ENCODE measurements at regions not wholly inside any gene's neighbourhood (a gene's known extent, or its start where the extent isn't known, plus 50 kb on each side); places are given as distances from the start of the nearest gene placed in this dataset.
A peak's percentile ranks its signal among the peaks of the same experiment; 100 is the strongest.
"Not testable (repeated sequence)": the region's sequence is repeated elsewhere in the genome, so short reads cannot be mapped to it uniquely, and the experiment has no call there.

GRCh38 chr4:49117951-49118350 lies 131.9 kb downstream of the CWH43 start:
- DNase-seq (ENCODE audit: extremely low read depth, low read depth, low spot score) = not testable (repeated sequence)

GRCh38 chr4:49118379-49119212 lies 132.5 kb downstream of the CWH43 start:
- not testable (repeated sequence) for DNase-seq (ENCODE audit: extremely low read depth, low read depth, low spot score)

DNA sequence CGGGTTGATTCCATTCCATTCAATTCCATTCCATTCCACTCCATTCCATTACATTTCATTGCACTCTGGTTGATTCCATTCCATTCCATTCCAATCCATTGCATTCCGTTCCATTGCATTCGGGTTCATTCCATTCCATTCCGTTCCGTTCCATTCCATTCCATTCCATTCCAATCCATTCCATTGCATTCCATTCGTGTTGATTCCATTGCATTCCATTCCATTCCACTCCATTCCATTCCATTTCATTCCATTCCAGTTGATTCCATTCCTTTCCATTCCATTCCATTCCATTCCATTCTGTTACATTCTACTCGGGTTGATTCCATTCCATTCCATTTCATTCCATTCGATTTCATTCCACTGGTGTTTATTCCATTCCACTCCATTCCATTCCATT lies 133.3 kb downstream of the CWH43 start:
- not testable (repeated sequence) for DNase-seq (ENCODE audit: extremely low read depth, low read depth, low spot score)

GRCh38 chr4:49120042-49120779 lies 134.1 kb downstream of the CWH43 start:
- not testable (repeated sequence) for DNase-seq (ENCODE audit: extremely low read depth, low read depth, low spot score)

DNA sequence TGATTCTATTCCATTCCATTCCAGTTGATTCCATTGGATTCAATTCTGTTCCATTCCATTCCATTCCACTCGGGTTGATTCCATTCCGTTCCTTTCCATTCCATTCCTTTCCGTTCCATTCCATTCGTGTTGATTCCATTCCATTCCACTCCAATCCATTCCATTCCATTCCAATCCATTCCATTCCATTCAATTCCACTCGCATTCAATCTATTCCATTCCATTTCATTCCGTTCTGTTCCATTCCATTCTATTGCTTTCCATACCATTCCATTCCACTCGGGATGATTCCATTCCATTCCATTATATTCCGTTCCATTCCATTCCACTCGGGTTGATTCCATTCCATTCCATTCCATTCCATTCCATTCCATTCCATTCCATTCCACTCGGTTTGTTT lies 134.7 kb downstream of the CWH43 start:
- not testable (repeated sequence) for DNase-seq (ENCODE audit: extremely low read depth, low read depth, low spot score)

DNA sequence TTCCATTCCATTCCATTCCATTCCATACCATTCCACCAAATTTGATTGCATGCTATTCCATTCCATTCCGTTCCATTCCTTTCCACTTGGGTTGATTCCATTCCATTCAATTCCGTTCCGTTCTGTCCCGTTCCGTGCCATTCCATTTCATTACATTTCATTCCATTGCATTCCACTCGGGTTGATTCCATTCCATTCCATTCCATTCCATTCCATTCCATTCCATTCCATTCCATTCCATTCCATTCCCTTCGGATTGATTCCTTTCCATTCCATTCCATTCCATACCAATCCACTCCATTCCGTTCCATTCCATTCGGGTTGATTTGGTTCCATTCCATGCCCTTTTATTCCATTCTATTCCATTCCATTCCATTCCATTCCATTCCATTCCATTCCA lies 140.4 kb downstream of the CWH43 start:
- DNase-seq (ENCODE audit: extremely low read depth, low read depth, low spot score) = not testable (repeated sequence)

DNA sequence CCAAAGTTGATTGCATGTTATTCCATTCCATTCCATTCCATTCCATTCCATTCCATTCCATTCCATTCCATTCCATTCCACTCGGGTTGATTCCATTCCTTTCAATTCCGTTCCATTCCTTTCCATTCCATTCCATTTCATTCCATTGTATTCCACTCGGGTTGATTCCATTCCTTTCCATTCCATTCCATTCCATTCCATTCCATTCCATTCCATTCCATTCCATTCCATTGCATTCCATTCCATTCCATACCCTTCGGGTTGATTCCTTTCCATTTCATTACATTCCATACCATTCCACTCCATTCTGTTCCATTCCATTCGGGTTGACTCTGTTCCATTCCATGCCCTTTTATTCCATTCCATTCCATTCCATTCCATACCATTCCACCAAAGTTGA lies 140.8 kb downstream of the CWH43 start:
- not testable (repeated sequence) for DNase-seq (ENCODE audit: extremely low read depth, low read depth, low spot score)

GRCh38 chr4:49129385-49129784 lies 143.3 kb downstream of the CWH43 start:
- DNase-seq (ENCODE audit: extremely low read depth, low read depth, low spot score) = not testable (repeated sequence)

GRCh38 chr4:49129870-49130269 lies 143.8 kb downstream of the CWH43 start:
- not testable (repeated sequence) for DNase-seq (ENCODE audit: extremely low read depth, low read depth, low spot score)

- not testable (repeated sequence) for DNase-seq (ENCODE audit: extremely low read depth, low read depth, low spot score)
These were observed 144.6 kb downstream of the CWH43 start for GRCh38 chr4:49130724-49131123.

DNA sequence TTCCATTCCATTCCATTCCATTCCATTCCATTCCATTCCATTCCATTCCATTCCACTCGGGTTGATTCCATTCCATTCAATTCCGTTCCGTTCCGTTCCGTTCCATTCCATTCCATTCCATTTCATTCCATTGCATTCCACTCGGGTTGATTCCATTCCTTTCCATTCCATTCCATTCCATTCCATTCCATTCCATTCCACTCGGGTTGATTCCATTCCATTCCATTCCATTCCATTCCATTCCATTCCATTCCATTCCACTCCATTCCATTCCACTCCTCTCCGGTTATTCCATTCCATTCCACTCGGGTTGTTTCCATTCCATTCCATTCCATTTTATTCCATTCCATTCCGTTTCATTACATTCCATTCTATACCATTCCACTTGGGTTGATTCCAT lies 151.0 kb downstream of the CWH43 start:
- DNase-seq (ENCODE audit: extremely low read depth, low read depth, low spot score) = not testable (repeated sequence)

DNA sequence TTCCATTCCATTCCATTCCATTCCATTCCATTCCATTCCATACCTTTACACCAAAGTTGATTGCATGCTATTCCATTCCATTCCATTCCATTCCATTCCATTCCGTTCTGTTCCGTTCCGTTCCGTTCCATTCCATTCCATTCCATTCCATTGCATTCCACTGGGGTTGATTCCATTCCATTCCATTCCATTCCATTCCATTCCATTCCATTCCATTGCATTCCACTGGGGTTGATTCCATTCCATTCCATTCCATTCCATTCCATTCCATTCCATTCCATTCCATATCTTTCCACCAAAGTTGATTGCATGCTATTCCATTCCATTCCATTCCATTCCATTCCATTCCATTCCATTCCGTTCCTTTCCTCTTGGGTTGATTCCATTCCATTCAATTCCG lies 151.9 kb downstream of the CWH43 start:
- not testable (repeated sequence) for DNase-seq (ENCODE audit: extremely low read depth, low read depth, low spot score)

DNA sequence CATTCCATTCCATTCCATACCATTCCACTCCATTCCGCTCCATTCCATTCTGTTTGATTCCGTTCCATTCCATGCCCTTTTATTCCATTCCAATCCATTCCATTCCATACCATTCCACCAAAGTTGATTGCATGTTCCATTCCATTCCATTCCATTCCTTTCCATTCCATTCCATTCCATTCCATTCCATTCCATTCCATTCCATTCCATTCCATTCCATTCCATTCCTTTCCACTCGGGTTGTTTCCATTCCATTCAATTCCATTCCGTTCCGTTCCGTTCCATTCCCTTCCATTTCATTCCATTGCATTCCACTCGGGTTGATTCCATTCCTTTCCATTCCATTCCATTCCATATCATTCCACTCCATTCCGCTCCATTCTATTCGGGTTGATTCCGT lies 152.7 kb downstream of the CWH43 start:
- not testable (repeated sequence) for DNase-seq (ENCODE audit: extremely low read depth, low read depth, low spot score)

- DNase-seq (ENCODE audit: extremely low read depth, low read depth, low spot score) = not testable (repeated sequence)
These were observed 153.4 kb downstream of the CWH43 start for GRCh38 chr4:49139513-49139912.

DNA sequence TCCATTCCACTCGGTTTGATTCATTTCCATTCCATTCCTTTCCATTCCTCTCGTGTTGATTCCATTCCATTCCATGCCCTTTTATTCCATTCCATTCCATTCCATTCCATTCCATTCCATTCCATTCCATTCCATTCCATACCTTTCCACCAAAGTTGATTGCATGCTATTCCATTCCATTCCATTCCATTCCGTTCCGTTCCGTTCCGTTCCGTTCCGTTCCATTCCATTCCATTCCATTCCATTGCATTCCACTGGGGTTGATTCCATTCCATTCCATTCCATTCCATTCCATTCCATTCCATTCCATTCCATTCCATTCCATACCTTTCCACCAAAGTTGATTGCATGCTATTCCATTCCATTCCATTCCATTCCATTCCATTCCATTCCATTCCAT lies 154.3 kb downstream of the CWH43 start:
- DNase-seq (ENCODE audit: extremely low read depth, low read depth, low spot score) = not testable (repeated sequence)

GRCh38 chr4:49141955-49142354 lies 155.9 kb downstream of the CWH43 start:
- DNase-seq (ENCODE audit: extremely low read depth, low read depth, low spot score) = not testable (repeated sequence)

DNA sequence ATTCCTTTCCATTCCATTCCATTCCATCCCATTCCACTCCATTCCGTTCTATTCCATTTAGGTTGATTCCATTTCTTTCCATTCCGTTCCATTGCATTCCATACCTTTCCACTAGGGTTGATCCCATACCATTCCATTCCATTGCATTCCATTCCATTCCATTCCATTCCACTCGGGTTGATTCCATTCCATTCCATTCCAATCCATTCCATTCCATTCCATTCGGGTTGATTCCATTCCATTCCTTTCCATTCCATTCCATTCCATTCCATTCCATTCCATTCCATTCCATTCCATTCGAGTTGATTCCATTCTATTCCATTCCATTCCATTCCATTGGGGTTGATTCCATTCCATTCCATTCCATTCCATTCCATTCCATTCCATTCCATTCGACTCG lies 161.1 kb downstream of the CWH43 start:
- not testable (repeated sequence) for DNase-seq (ENCODE audit: extremely low read depth, low read depth, low spot score)

DNA sequence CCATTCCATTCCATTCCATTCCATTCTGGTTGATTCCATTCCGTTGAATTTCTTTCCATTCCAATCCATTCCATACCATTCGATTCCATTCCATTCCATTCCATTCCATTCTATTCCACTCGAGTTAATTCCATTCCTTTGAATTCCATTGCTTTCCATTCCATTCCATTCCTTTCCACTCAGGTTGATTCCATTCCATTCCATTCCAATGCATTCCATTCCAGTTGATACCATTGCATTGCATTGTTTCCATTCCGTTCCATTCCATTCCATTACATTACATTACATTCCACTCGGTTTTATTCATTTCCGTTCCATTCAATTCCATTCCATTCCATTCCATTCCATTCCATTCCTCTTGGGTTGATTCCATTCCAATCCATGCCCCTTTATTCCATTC lies 161.5 kb downstream of the CWH43 start:
- not testable (repeated sequence) for DNase-seq (ENCODE audit: extremely low read depth, low read depth, low spot score)

- DNase-seq (ENCODE audit: extremely low read depth, low read depth, low spot score) = peak; percentile 91
These were observed 163.2 kb downstream of the CWH43 start for GRCh38 chr4:49149006-49149975.

GRCh38 chr4:49150351-49151083 lies 164.4 kb downstream of the CWH43 start:
- not testable (repeated sequence) for DNase-seq (ENCODE audit: extremely low read depth, low read depth, low spot score)
